IPS DF 4.7 (cell line): ENCODE measurements at regions not wholly inside any gene's neighbourhood (a gene's known extent, or its start where the extent isn't known, plus 50 kb on each side); places are given as distances from the start of the nearest gene placed in this dataset.
"Not testable (repeated sequence)": the region's sequence is repeated elsewhere in the genome, so short reads cannot be mapped to it uniquely, and the experiment has no call there.

ENCODE experiments used
- DNase-seq: peaks from one replicate; pipeline ENCODE4 v3.0.0-alpha.2; 2013; ENCODE audit warnings: low spot score; ENCODE audit errors: extremely low read depth

DNA sequence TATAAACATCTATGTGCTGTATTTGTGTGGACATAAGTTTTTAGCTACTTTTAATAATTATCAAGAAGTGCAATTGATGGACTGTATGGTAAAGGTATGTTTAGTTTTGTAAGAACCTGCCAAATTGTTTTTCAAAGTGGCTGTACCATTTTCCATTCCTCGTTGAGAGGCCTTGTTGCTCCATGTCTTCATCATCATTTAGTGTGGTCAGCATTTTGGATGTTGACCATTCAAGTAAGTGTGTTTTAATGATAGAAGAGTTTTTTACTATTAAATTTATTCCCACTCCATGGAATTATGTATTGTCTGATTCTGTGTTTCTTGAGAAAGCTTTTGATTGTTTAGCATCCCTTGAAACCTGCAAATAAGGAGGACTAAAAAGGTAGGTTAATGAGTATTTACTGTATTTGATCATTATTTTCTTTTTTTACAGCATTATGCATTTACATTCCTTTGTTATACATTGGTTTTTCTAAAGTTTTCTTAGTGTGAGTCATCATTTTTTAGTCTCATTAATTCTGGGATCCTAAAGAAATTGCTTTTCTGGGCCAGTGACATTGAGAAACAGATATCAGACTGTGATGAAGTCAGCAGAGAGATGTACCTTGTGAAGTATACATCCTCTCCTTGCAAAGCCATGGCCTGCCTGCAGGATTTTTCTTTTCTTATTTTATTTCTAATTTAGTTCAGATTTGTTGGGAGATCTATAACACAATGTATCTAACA lies 312.8 kb upstream of the PTCHD4 start:
- DNase-seq: no peak

GRCh38 chr6:48419992-48420391 lies 309.0 kb upstream of the PTCHD4 start:
- no peak for DNase-seq

DNA sequence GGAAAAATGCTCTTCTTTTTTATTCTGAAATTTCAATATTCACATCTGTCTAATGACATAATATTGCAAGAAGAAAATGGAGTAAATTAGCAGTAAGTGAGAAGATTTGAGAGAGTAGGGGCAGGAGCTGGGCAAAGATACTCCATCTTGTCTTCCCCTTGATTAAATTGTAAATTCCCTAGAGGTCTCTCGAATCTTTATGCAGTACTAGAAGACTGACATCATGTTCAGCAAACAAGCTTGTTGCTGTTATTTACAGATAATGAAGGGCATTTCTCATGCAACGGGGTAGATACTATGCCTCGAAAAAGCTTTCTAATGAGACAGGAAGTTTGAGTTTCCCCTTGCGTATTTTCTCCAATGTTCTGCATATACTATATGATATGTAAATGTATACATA lies 306.9 kb upstream of the PTCHD4 start:
- no peak for DNase-seq

DNA sequence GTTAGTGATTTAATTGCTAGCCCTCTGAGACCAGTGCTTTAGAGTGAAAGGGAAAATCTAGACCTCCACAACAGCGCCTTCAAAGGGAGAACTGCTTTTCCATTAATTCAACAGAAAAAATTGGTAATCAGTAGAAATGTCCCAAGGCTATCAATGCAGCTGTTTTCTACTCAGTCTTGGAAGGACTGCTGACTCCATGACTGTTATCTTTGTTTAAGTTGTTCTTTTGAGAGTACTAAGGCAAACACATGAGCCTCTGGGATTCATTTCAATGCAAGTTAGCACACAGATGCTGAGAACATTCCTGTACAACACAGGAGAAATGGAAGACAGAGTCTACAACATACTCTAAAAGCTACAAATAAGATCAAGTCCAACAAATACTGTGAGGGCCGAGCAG lies 301.7 kb upstream of the PTCHD4 start:
- no peak for DNase-seq

DNA sequence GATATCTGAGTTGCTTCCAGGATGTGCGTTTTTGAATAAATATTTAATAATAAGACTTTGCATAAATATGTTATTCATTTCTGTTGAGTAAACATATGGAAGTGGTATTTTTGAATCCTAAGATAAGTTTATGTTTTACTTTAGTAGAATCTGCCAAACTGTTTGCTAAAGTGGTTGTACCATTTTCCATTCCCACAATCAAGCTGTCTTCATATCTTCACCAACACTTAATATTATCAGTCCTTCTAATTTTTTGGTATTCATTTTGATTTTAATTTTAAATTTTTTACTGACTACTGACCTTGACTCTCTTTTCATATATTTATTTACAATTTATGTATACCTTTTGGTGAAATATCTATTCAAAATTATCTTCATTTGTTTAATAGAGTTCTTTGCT lies 293.9 kb upstream of the PTCHD4 start:
- no peak for DNase-seq

DNA sequence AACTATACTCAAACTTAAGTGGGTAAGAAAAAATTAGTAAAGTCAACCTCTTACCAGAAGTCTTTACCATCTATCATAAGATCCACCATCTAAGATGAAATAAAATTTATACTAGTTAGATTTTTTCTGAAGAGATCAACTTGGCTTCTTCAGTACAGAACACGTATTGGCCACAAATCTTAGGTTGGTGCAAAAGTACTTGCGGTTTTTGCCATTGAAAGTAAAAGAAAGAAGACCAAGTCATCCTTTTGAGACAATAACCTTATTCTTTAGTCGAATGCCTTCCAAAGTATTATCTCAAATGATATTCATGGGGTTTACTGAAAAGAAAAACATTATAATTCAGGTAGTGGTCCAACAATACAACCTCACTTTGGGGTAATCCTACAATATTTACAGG lies 292.6 kb upstream of the PTCHD4 start:
- no peak for DNase-seq

- no peak for DNase-seq
Observed at GRCh38 chr6:48401016-48401415, 290.0 kb upstream of the PTCHD4 start.

DNA sequence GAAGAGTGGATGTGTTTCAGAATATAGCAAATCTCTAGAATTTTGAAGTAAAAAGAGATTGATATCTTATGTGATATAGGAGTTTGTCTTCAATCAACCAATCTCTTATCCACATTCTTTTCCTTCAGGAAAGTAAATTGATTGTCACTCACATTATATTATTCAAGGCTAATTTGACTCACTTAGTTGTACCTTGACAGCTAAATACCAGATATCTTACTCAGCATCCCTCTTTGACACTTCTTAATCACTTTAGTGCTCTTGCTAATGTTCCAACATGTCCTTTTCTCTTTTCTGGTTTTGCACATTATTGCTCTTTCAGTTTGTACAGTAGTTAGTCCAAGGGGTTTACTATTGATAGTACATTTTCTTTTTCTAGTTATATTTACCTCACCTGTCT lies 286.9 kb upstream of the PTCHD4 start:
- no peak for DNase-seq

- no peak for DNase-seq
Observed at GRCh38 chr6:48389146-48390043, 278.4 kb upstream of the PTCHD4 start.

DNA sequence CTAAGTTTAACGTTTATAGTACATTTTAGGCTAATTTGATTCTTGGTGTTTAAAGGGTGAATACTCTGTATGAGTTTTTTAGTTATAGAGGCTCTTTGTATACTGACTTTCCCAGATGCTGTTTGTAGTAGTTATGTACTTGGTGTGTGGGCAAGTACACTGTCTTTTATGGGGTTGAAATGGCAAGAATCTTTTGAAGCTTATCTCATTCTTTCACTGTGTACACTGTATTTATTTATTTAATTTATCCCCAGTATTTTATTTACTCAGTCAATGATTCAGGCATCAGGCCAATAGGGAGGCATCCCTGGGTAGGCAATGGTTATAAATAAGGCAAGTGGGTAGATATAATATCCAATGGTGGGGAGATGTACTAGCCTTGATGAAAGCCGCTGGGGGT lies 277.0 kb upstream of the PTCHD4 start:
- no peak for DNase-seq

DNA sequence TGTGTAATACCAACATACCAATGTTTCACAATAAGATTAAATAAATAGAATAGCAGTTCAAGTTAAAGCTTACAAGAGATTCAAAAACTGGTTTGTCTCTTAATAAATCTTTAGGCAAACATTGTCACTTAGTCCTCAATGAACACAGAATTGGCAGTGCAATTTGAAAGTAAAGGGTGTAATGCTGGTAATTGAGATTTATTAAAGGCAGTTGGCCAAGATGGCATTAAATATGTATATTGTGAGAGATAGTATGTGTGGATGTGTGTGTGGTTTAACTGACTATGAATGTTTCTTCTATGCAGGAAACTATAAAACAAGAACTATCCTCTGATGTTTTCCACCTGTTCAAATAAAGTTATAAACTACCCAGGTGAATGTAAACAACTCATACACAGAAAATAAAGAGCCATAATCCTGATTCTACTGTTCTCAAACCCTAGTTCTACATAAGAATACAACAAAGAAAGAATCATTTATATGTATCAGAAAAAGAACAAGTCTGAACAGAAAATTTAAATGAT lies 267.9 kb upstream of the PTCHD4 start:
- no peak for DNase-seq

- DNase-seq: no peak
Observed at GRCh38 chr6:48377115-48377514, 266.1 kb upstream of the PTCHD4 start.

DNA sequence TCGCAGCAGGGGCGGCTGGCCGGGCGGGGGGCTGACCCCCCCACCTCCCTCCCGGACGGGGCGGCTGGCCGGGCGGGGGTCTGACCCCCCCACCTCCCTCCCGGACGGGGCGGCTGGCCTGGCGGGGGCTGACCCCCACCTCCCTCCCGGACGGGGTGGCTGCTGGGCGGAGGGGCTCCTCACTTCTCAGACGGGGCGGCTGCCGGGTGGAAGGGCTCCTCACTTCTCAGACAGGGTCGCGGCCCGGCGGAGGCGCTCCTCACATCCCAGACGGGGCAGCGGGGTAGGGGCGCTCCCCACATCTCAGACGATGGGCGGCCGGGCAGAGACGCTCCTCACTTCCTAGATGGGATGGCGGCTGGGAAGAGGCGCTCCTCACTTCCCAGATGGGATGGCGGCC lies 260.2 kb upstream of the PTCHD4 start:
- not testable (repeated sequence) for DNase-seq

- no peak for DNase-seq
Observed at GRCh38 chr6:48369100-48369499, 258.1 kb upstream of the PTCHD4 start.

DNA sequence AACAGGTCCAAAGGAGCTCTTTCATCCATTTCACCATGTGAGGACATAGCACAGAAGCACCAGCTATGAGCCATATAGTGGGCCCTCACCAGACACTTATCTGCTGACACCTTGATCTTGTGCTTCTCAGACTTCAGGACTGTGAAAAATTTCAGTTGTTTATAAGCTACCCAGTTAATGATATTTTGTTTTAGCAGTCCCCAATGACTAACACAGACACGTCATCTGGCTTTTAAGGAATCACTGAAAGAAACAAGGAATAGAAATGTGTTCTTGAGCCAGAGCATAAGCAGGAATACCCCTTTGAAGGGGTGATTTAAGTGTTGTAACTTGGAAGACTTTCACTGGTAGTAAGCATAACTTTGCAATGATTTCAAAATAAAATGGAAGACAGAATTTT lies 214.7 kb upstream of the PTCHD4 start:
- DNase-seq: no peak

- DNase-seq: no peak
Observed at GRCh38 chr6:48318670-48319069, 207.7 kb upstream of the PTCHD4 start.

- DNase-seq: no peak
Observed at GRCh38 chr6:48315915-48316314, 204.9 kb upstream of the PTCHD4 start.

DNA sequence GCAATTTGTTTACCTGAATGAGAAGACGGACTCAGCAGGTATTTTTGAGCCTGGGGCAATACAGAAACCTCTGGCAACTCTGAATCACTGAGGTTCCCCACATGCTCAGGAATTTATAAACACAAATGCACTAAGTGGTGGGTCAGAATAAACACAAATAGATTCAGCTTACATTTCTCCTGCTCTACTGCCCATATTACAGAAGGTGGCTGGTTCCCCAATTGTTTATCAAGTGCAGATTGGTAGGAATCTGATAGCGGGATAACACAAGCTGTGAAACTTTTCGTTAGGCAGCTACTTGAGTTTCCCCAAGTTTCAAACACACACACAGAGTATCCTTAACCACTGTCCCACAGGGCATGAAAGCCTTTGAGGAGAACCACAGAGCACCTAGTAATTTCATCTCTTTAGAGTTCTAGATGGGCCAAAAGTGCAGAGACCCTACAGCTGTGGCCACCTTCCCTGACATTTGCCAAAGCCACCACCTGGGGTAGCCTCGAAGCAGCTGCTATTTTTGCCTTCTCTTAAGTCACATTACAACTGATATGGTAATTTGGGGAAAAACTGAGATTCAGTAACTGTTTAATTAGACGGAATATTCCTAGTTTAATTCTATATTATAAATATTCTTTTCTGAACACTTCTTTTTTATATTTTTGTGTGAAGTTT lies 204.2 kb upstream of the PTCHD4 start:
- DNase-seq: no peak

GRCh38 chr6:48311301-48311700 lies 200.3 kb upstream of the PTCHD4 start:
- DNase-seq: no peak

DNA sequence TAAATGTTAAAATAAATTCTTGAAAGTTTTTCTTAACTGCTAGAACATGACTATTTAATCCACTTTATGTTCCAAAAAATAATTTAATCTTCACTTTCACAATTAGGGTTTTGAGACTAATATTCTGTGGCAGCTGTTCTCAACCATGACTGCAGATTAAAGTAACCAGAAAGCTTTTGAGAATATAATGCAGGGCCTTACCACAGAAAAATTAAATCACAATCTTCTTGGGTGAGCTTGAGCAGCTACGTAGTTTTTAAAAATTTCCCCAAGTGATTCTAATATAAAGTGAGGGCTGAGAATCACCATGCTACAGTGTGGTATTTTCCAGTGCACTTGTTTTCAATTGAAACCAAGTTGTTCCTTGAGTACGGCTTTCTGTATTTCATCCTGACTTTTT lies 196.6 kb upstream of the PTCHD4 start:
- no peak for DNase-seq

- no peak for DNase-seq
Observed at GRCh38 chr6:48290595-48290994, 179.6 kb upstream of the PTCHD4 start.

DNA sequence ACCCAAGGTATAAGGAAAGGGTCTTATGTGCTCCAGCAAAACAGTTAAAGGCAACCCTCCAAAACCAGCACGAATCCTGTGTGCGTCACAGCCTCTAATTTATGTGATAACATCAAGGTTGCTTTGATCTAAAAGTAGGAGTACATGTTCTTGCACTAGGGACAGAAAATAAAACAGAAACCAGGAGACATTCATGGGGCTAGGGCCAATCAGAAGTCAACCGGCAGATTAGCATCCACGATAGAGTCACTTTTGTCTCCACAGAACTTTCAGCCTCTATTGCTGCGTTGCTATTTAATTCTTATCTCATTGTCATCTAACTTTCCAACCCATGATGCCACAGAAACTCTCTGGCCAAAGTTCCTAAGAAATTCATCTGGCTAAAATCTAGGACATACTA lies 178.8 kb upstream of the PTCHD4 start:
- DNase-seq: no peak
